ENCODE measurements at regions not wholly inside any gene's neighbourhood (a gene's known extent, or its start where the extent isn't known, plus 50 kb on each side); places are given as distances from the start of the nearest gene placed in this dataset.

DNA sequence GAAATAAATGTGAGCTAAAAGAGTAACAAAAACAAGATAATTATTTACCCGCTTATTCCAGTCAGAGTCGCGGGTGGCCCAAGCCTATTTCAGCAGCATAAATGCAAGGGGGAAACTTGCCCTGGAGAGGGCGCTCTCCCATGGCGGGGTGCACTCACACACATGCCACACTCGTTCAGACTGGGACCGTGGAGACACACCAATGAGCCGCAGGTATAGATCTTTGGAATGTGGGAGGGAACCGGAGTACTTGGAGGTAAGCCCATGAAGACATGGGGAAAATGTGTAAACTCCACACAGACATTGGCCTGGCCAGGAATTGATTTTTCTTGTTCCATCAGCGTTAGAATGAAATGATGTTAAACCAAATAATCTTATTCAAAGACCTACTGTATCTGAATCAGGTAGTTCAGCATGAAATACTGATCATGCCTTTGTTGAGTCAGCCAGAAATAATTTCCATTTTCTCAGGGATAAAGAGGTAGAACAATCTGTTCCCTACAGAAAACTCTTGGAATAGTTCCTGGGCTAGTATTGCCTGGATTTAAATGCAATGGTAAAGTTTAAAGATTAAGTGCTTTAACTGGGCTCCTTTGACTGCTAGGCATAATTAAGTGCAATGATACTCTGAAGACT is 191.5 kb downstream of the MCHR2 start:
- no peak for DNase-seq

GRCh38 chr6:99808992-99809391 is 185.0 kb downstream of the MCHR2 start:
- no peak for DNase-seq

DNA sequence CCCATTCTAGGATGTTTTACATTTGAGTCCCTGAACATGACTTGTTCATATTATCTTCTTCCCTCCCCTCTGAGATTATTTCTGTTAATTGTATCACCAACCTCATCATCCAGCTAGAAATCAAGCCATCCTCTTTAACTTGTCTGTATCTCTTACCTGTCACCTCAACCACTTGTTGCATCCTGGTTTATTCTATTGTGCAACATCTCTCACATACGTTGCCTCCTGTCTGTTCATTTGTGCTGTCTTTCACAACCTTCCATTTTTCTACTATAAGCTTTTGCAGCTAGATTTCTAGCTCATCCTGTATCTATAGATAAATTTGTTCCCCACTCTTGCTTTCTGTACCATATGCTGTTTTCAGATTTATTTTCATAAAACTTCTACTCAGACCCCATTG is 183.7 kb downstream of the MCHR2 start:
- no peak for DNase-seq

DNA sequence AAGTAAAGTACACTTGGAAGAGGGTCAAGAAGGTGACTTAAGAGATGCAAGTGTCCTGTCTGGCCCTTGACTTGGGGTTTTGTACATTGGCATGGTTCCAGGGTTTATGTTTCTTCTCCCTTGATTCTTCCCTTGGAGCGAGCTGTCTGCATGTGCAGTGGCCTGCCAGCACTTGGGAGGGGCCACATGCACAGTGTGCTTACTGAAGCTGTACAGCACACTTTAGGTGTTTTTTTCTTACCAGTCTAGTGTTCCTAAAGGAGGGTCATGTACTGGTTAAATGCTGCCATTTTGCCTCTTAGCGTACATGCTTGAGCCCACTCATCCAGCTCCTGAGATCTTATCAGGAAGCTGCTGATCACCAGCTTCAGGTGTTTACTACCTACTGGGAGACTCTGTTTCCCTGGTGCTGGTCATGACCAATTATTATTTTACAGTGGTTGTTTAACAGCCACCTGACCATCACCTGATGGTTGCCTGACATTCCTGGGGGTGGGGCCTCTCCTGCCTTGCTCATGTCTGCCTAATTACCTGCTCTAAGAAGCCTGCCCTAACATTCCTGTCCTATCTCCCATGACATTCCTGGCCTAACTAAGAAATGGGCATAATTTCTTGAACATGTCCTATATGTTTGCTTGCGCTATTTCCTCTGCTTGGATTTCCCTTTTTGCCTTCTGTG is 182.9 kb downstream of the MCHR2 start:
- no peak for DNase-seq

- DNase-seq = no peak
Observed at GRCh38 chr6:99811636-99812035, 182.4 kb downstream of the MCHR2 start.

DNA sequence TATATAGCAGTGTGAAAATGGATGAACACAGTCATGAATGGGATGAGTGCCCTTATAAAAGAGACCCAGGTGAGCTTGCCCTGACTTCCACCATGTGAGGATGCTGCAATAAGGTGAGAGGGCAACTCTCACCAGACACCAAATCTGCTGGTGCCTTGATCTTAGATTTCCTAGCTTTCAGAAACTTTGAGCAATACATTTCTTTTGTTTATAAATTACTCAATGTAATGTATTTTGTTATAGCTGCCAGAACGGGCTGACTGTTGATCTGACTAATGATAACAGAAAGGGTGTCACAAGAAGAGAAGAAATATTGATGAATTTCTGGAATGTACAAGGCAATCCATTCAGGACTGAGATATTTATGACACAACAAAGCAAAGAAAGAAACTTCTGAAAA is 180.5 kb downstream of the MCHR2 start:
- no peak for DNase-seq

DNA sequence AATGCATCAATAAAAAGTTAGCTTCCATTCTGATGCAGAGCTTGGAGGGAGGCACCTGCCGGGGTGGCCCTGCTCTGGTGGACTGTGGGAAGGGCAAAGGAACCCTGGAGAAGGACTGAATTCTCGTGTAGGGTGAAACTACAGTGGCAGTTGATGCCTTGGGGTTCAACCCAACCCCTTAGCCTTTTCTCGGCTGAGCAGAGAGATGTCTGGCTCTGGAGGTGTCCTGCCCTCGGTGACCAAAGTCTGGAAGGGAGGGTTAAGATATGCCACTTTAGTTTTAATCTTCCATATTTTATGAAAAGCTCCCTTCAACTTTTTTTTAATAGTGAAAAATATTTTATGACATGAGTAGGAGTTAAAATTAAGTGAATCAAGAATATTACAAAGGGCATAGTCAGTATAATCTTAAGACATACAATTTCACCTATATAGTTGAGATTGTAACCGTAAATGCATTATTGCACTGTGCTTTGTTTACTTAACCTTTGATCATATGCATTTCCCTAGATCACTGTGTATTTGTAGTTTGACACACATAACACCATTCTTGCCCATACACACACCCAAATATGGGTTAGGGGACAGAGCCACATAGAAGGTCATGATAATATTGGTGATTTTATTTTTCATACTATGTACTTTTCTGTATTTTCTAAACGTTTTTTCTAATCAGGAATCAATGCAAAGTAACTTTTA is 179.6 kb downstream of the MCHR2 start:
- DNase-seq = no peak

GRCh38 chr6:99816795-99817194 is 177.2 kb downstream of the MCHR2 start:
- no peak for DNase-seq

DNA sequence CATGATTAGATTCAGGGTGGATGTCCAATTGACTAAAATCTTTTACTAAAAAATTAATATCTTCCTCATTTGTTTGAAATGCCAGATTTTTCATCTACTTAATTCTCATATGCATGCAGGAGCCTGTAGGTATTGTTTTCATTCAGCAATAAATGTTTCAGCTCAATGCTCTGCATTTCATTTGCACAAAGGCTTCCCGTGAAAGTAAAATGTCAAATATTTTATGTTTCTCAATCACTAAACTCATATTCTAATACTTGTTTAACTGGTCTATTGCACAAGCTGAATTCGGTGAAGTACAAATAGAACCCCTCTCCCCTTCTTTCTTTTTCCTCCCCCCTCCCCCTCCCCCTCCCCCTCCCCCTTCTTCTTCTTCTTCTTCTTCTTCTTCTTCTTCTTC is 175.9 kb downstream of the MCHR2 start:
- no peak for DNase-seq

GRCh38 chr6:99819853-99820252 is 174.2 kb downstream of the MCHR2 start:
- DNase-seq = no peak

GRCh38 chr6:99821164-99821563 is 172.9 kb downstream of the MCHR2 start:
- DNase-seq = no peak

- DNase-seq = no peak
Observed at GRCh38 chr6:99822741-99823512, 171.1 kb downstream of the MCHR2 start.

- peak; percentile 8 for DNase-seq
Observed at GRCh38 chr6:99823513-99824235, 170.3 kb downstream of the MCHR2 start.

- DNase-seq = no peak
Observed at GRCh38 chr6:99833034-99833433, 161.0 kb downstream of the MCHR2 start.

- no peak for DNase-seq
Observed at GRCh38 chr6:99836471-99836870, 157.6 kb downstream of the MCHR2 start.

- no peak for DNase-seq
Observed at GRCh38 chr6:99838607-99839006, 155.4 kb downstream of the MCHR2 start.

- no peak for DNase-seq
Observed at GRCh38 chr6:99841297-99841696, 152.7 kb downstream of the MCHR2 start.

GRCh38 chr6:99846006-99846405 is 148.0 kb downstream of the MCHR2 start:
- DNase-seq = no peak

DNA sequence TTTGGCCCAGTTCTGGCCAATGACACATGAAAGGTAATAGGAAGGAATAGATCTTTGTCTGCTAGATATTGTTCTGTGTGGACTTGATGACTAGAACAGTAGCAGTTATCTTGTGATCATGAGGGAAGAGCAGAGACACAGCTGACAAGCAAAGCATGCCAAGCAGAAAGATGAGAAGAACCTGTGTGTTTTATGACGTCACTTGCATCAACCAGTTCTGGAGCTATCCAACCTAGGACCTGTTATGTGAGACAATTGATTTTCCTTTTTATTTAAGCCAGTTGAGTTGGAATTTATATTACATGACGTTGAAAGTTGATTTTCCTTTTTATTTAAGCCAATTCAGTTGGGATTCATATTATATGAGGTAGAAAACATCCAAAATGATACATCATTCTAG is 143.2 kb downstream of the MCHR2 start:
- no peak for DNase-seq

DNA sequence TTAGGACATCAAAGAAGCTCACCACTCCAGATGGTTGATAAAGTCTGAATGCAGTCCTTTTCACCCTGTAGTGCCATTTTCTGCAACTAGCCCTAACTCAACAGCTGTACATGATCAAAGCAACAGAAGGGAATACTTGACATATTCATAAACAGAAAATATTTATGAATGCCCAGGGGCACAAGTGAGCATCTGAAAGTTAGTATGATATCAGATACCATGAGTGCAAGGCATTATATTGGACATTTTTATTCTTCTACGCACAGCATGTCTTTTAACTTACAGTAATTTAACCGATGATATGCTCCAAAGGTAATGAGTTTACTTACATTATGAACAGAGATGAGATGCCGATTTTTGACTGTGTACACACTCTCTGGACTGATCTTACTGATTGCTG is 142.0 kb downstream of the MCHR2 start:
- DNase-seq = no peak

DNA sequence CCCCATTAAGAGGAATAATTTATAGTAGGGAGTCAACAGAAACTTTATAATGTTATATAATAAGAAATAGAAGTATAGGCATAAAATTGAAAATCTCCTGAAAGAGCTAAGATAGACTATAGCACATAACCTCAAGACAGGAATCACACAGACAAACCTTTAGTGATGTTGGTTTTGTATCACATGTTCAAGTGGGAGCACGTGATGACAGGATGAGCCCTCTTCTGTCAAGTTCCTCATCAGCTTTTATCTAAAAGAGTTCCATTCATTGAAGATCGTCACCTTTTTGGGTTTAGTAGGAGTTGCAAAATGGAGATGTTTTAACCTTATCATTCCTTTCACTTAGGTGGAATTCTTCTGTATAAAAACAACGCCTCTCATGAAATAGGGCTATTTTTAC is 127.0 kb downstream of the MCHR2 start:
- no peak for DNase-seq

- DNase-seq = peak; percentile 84
Observed at GRCh38 chr6:99868074-99868702, 125.8 kb downstream of the MCHR2 start.

All from stimulated activated CD4-positive, alpha-beta T cell treated with anti-CD3 and anti-CD28 coated beads, Interleukin-15, amount 100 ng/mL, for 24 hours (primary cell).